IPS-18a (cell line): ENCODE measurements at regions not wholly inside any gene's neighbourhood (a gene's known extent, or its start where the extent isn't known, plus 50 kb on each side); places are given as distances from the start of the nearest gene placed in this dataset.

Experiments
- H3K27ac ChIP-seq: one replicate; pipeline ENCODE4 v1.5.1; 2013; ENCODE audit warnings: low read length
- H3K27me3 ChIP-seq: one replicate; pipeline ENCODE4 v1.6.1; 2013; ENCODE audit warnings: mild to moderate bottlenecking, low read length; ENCODE audit not compliant: control insufficient read depth, insufficient read depth
- H3K36me3 ChIP-seq: one replicate; pipeline ENCODE4 v1.6.1; 2013; ENCODE audit warnings: low read depth, low read length; ENCODE audit not compliant: control insufficient read depth
- H3K4me1 ChIP-seq: one replicate; pipeline ENCODE4 v1.6.1; 2013; ENCODE audit warnings: low read depth, low read length; ENCODE audit not compliant: control insufficient read depth
- H3K4me3 ChIP-seq: one replicate; pipeline ENCODE4 v1.5.1; 2013; ENCODE audit warnings: low read length
- H3K9ac ChIP-seq: one replicate; pipeline ENCODE4 v1.6.1; 2013; ENCODE audit warnings: mild to moderate bottlenecking, low read length, moderate library complexity
- H3K9me3 ChIP-seq: one replicate; pipeline ENCODE4 v1.6.1; 2013; ENCODE audit warnings: low read depth, low read length; ENCODE audit not compliant: control insufficient read depth

DNA sequence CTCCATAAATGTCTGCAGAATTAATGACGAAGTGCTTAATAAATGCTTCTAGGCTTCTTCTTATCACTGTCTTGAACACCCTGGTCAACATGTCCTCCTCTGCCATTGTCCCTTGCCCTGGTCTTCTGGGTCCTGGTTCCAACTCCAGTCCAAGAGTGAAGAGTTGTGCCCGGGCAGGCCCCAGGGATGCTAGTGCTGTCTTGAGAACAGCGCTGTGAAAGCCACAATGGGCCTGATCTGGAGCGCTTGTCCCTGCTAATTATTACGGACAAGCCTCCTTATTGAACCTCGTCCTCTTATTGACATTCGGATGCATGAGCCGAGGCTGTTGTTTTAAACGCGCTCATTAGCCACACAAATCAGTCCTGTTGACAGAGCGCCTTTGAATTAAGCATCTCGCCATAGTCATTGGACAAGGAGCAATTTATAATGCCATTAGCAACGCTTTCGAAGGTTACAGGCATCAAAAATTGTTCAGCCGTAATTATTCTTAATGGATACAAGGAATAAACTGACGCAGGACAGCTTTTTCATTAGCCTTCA is 211.6 kb upstream of the POU3F1 start:
- Histone ChIP-seq H3K9me3 (no peaks in the 10 kb centered on the region), H3K27me3 (no peaks in the 10 kb centered on the region), H3K4me3 (no peak overlapping the region), H3K27ac (no peak overlapping the region), H3K4me1 (no peaks in the 10 kb centered on the region), H3K9ac (no peak overlapping the region), H3K36me3 (no peaks in the 10 kb centered on the region)

DNA sequence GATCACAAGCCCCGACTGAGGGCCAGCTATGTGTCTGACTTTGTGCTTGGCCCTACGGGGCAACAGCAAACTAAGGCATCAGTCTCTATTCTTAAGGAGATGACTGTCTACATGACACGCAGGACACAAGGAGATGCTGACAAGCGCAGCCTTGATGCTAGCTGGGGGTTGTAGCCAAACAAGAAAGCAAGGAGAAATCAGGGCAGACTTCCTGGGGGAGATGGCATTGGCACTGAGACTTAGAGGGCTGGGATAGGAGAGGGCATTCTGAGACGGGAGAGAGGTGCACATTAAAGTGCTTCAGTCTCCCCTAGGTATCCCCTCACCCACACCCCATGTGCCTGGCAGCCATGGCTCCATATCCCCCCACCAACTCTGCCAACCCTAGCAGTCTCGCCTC is 210.8 kb upstream of the POU3F1 start:
- no peak overlapping the region for H3K27ac ChIP-seq
- no peaks in the 10 kb centered on the region for H3K9me3 ChIP-seq
- H3K9ac ChIP-seq = no peak overlapping the region
- H3K4me1 ChIP-seq = no peaks in the 10 kb centered on the region
- no peaks in the 10 kb centered on the region for H3K27me3 ChIP-seq
- no peak overlapping the region for H3K4me3 ChIP-seq
- H3K36me3 ChIP-seq = no peaks in the 10 kb centered on the region

DNA sequence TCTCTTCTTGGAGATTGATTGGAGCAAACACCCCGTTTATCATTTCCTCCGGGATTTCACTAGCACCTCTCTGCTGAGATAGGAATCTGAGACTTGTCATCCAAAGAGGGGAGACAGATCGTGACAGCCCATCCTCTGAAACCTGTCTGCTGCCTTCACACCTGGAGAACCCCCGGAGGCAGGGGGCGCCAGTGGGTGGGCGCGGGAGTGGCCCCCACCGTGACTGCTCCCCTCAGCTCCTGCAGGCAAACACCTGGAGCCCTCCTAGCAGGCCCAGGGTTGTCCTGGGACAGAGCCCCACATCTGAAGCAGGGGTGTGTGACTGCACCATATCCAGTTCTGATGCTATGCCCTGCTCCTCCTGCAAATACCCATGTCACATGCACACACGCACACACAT is 209.5 kb upstream of the POU3F1 start:
- H3K36me3 ChIP-seq = no peaks in the 10 kb centered on the region
- H3K27ac ChIP-seq = no peak overlapping the region
- no peaks in the 10 kb centered on the region for H3K9me3 ChIP-seq
- no peaks in the 10 kb centered on the region for H3K4me1 ChIP-seq
- H3K4me3 ChIP-seq = no peak overlapping the region
- no peaks in the 10 kb centered on the region for H3K27me3 ChIP-seq
- no peak overlapping the region for H3K9ac ChIP-seq

GRCh38 chr1:38253314-38253713 is 206.7 kb upstream of the POU3F1 start:
- H3K9ac ChIP-seq = no peak overlapping the region
- no peak overlapping the region for H3K4me3 ChIP-seq
- H3K9me3 ChIP-seq = no peaks in the 10 kb centered on the region
- no peaks in the 10 kb centered on the region for H3K27me3 ChIP-seq
- H3K27ac ChIP-seq = no peak overlapping the region
- no peaks in the 10 kb centered on the region for H3K36me3 ChIP-seq
- no peaks in the 10 kb centered on the region for H3K4me1 ChIP-seq

DNA sequence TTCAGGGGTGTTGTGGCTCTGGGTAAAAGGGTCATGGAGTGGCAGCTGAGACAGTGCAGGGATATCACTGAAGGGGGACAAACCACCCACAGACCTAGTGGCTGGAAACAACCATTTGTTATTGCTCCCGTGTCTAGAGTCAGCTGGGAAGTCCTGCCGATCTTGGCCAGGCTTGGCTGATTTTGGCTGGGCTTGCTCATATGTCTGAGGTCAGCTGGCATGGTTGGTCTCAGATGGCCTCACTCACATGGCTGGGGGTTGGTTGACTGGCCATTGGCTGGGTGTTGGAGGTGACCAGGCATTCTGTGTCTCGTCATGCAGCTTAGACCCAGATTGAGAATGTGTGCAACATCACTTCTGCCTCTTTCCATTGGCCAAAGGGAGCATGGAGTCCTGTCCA is 203.8 kb upstream of the POU3F1 start:
- no peak overlapping the region for H3K9ac ChIP-seq
- H3K4me3 ChIP-seq = no peak overlapping the region
- no peaks in the 10 kb centered on the region for H3K36me3 ChIP-seq
- no peaks in the 10 kb centered on the region for H3K9me3 ChIP-seq
- no peak overlapping the region for H3K27ac ChIP-seq
- peaks cover 6% of the 10 kb centered on the region for H3K4me1 ChIP-seq
- no peaks in the 10 kb centered on the region for H3K27me3 ChIP-seq

GRCh38 chr1:38249001-38249400 is 202.4 kb upstream of the POU3F1 start:
- Histone ChIP-seq H3K9me3 (no peaks in the 10 kb centered on the region), H3K4me3 (no peak overlapping the region), H3K27me3 (no peaks in the 10 kb centered on the region), H3K36me3 (no peaks in the 10 kb centered on the region), H3K4me1 (peaks cover 16% of the 10 kb centered on the region), H3K27ac (no peak overlapping the region), H3K9ac (no peak overlapping the region)

- Histone ChIP-seq H3K4me3 (no peak overlapping the region), H3K4me1 (peaks cover 24% of the 10 kb centered on the region), H3K27ac (no peak overlapping the region)
Observed at GRCh38 chr1:38246955-38247952, 200.7 kb upstream of the POU3F1 start.

GRCh38 chr1:38244218-38244845 is 197.7 kb upstream of the POU3F1 start:
- no peak overlapping the region for H3K9ac ChIP-seq
- H3K27me3 ChIP-seq = no peaks in the 10 kb centered on the region
- H3K4me3 ChIP-seq = no peak overlapping the region
- no peaks in the 10 kb centered on the region for H3K36me3 ChIP-seq
- peaks cover 24% of the 10 kb centered on the region for H3K4me1 ChIP-seq
- no peaks in the 10 kb centered on the region for H3K9me3 ChIP-seq
- H3K27ac ChIP-seq = no peak overlapping the region

More at GRCh38 chr1:38246955-38247952, 200.7 kb upstream of the POU3F1 start:
- Histone ChIP-seq H3K36me3 (no peaks in the 10 kb centered on the region), H3K9ac (no peak overlapping the region), H3K9me3 (no peaks in the 10 kb centered on the region), H3K27me3 (no peaks in the 10 kb centered on the region)

GRCh38 chr1:38243106-38243505 is 196.5 kb upstream of the POU3F1 start:
- no peak overlapping the region for H3K9ac ChIP-seq
- H3K9me3 ChIP-seq = no peaks in the 10 kb centered on the region
- H3K27me3 ChIP-seq = no peaks in the 10 kb centered on the region

GRCh38 chr1:38242506-38242905 is 195.9 kb upstream of the POU3F1 start:
- no peaks in the 10 kb centered on the region for H3K36me3 ChIP-seq
- no peak overlapping the region for H3K27ac ChIP-seq
- H3K9me3 ChIP-seq = no peaks in the 10 kb centered on the region
- H3K9ac ChIP-seq = no peak overlapping the region
- no peaks in the 10 kb centered on the region for H3K27me3 ChIP-seq
- H3K4me1 ChIP-seq = peaks cover 24% of the 10 kb centered on the region
- H3K4me3 ChIP-seq = no peak overlapping the region

More at GRCh38 chr1:38243106-38243505, 196.5 kb upstream of the POU3F1 start:
- H3K27ac ChIP-seq = no peak overlapping the region
- no peak overlapping the region for H3K4me3 ChIP-seq
- peaks cover 24% of the 10 kb centered on the region for H3K4me1 ChIP-seq
- H3K36me3 ChIP-seq = no peaks in the 10 kb centered on the region

- H3K9ac ChIP-seq = no peak overlapping the region
- no peaks in the 10 kb centered on the region for H3K36me3 ChIP-seq
- H3K9me3 ChIP-seq = no peaks in the 10 kb centered on the region
- no peak overlapping the region for H3K4me3 ChIP-seq
- H3K27ac ChIP-seq = no peak overlapping the region
- H3K27me3 ChIP-seq = no peaks in the 10 kb centered on the region
- H3K4me1 ChIP-seq = peaks cover 19% of the 10 kb centered on the region
Observed at GRCh38 chr1:38241594-38242334, 195.2 kb upstream of the POU3F1 start.
